GM12892 (cell line): ENCODE measurements at regions not wholly inside any gene's neighbourhood (a gene's known extent, or its start where the extent isn't known, plus 50 kb on each side); places are given as distances from the start of the nearest gene placed in this dataset.

Experiments used
- POLR2A ChIP-seq: IDR thresholded peaks from 2 replicates; pipeline ENCODE4 v1.6.1; 2011; ENCODE audit warnings: low read depth, low read length, control low read depth
- POLR2AphosphoS5 ChIP-seq: IDR thresholded peaks from 2 replicates; pipeline ENCODE4 v1.6.1; 2011; ENCODE audit warnings: low read depth, low read length, control low read depth
- TAF1 ChIP-seq: IDR thresholded peaks from 2 replicates; pipeline ENCODE4 v1.6.1; 2011; ENCODE audit warnings: low read depth, mild to moderate bottlenecking, control low read depth, low read length, borderline replicate concordance

GRCh38 chrX:118221270-118221669 is 104.7 kb upstream of the KLHL13 start:
- TF ChIP-seq TAF1: no peak
- TF ChIP-seq POLR2A: no peak
- TF ChIP-seq POLR2AphosphoS5: no peak
